Esophagus squamous epithelium (tissue), 5 donors: ENCODE measurements at regions not wholly inside any gene's neighbourhood (a gene's known extent, or its start where the extent isn't known, plus 50 kb on each side); places are given as distances from the start of the nearest gene placed in this dataset.

Experiments used
- DNase-seq: peaks from one replicate; lab custom pipeline; 2025; lab: John Stamatoyannopoulos, UW
- H3K27ac ChIP-seq, 4 donors: fragments of 200-600 bp; sonication (generic); one replicate each; pipeline ENCODE4 v1.5.1; 2016 to 2019; ENCODE audit warnings: mild to moderate bottlenecking in 1 of 4
- H3K27me3 ChIP-seq, 4 donors: fragments of 200-600 bp; sonication (generic); 1 replicate in 3 of 4; 2 replicates in 1 of 4; pipeline versions ENCODE4 v1.5.1 to v1.6.0; 2017 to 2021; ENCODE audit warnings: antibody characterized with exemption in 1 of 4
- H3K36me3 ChIP-seq, 3 donors: fragments of 200-600 bp; sonication (generic); one replicate each; pipeline ENCODE4 v1.5.1; 2016 to 2019
- H3K4me1 ChIP-seq, 3 donors: fragments of 200-600 bp; sonication (generic); one replicate each; pipeline ENCODE4 v1.5.1; 2017 to 2019
- H3K4me3 ChIP-seq, 4 donors: fragments of 200-600 bp; sonication (generic); 1 replicate in 3 of 4; 2 replicates in 1 of 4; pipeline ENCODE4 v1.5.1; 2016 to 2019; ENCODE audit warnings: mild to moderate bottlenecking in 2 of 4, moderate library complexity in 1 of 4
- H3K9me3 ChIP-seq, 3 donors: fragments of 200-600 bp; sonication (generic); one replicate each; pipeline ENCODE4 v1.5.1; 2016 to 2019
- POLR2A ChIP-seq, 4 donors: fragments of 450-650 bp; IDR thresholded peaks; one replicate each; pipeline ENCODE4 v1.6.1; 2017; ENCODE audit warnings: antibody characterized with exemption in 4 of 4, mild to moderate bottlenecking in 4 of 4, moderate library complexity in 3 of 4
- WGBS, 2 donors: methylation state at CpG; one replicate each; pipeline ENCODE4 v1.1.5; 2018; 5-methylcytosine and 5-hydroxymethylcytosine counted together
- intact Hi-C: fragments of 100-400 bp; cut with DNase I; formaldehyde crosslinking; loops from one replicate; pipeline ENCODE4 v1.15.0; 2022
- TF ChIP-seq, protein P1 (sequence below), 6 experiments: fragments of 450-650 bp in 4 of 6; fragments of 200-600 bp in 2 of 6; sonication (generic) in 2 of 6; IDR thresholded peaks; one replicate each; pipeline ENCODE4 v1.5.1; 2016 to 2019; ENCODE audit warnings: antibody characterized with exemption in 6 of 6, mild to moderate bottlenecking in 4 of 6, moderate library complexity in 4 of 6
- donor health status: DM: yes; HTN: yes; CAD: no.

DNA sequence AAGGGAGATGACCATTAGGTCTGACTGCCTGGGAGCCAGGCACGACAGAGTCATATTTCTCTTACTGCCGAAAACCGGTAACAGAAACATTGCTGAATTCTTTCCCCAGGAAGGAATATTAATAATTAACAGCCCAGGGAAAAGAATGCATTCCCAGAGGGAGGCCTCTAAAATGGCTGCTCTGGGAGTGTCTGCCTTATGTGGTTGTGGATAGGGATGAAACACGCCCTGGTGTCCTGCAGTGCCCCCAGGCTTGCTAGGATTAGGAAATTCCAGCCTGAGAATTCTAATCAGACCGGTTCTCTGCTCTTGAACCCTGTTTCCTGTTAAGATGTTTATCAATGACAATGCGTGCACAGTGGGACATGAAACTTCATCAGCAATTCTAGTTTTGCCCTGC is 226.7 kb downstream of the GPAM start:
- no peaks in the 10 kb centered on the region for H3K27me3 ChIP-seq
- no peak for DNase-seq
- WGBS, 2 donors = 78 to 86% methylated on average over 6 of the region's 6 CpGs
- H3K4me3 ChIP-seq = no peak overlapping the region
- no peaks in the 10 kb centered on the region for H3K36me3 ChIP-seq
- H3K4me1 ChIP-seq = no peaks in the 10 kb centered on the region
- peaks cover 0 to 10% (median 0%) of the 10 kb centered on the region in 3 donors for H3K9me3 ChIP-seq
- H3K27ac ChIP-seq = no peak overlapping the region
- intact Hi-C loops = no loop called here
- TF ChIP-seq POLR2A (IDR thresholded peaks at IDR 0.05) = no peak
- TF ChIP-seq, protein P1, sequence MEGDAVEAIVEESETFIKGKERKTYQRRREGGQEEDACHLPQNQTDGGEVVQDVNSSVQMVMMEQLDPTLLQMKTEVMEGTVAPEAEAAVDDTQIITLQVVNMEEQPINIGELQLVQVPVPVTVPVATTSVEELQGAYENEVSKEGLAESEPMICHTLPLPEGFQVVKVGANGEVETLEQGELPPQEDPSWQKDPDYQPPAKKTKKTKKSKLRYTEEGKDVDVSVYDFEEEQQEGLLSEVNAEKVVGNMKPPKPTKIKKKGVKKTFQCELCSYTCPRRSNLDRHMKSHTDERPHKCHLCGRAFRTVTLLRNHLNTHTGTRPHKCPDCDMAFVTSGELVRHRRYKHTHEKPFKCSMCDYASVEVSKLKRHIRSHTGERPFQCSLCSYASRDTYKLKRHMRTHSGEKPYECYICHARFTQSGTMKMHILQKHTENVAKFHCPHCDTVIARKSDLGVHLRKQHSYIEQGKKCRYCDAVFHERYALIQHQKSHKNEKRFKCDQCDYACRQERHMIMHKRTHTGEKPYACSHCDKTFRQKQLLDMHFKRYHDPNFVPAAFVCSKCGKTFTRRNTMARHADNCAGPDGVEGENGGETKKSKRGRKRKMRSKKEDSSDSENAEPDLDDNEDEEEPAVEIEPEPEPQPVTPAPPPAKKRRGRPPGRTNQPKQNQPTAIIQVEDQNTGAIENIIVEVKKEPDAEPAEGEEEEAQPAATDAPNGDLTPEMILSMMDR (IDR thresholded peaks at IDR 0.05) = no peak

DNA sequence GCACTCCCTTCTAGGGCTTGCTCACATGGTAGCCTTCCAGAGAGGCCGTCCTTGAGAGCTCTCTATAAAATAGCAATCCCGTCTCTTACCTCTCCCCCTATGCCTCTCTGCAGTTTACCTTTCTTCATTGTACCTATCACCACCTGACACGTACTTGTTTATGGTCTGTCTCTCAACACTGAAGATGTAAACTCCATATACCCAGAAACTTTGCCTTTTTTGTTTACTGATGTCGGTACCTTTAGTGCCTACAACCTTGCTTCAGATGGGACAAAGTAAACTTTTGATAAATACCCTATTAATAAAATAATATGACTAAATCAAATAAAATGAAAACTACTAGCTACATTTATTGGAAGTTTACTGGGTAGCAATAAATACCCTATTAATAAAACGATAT is 220.6 kb downstream of the GPAM start:
- Histone ChIP-seq H3K27me3 (no peaks in the 10 kb centered on the region), H3K27ac (no peak overlapping the region), H3K4me3 (no peak overlapping the region), H3K36me3 (no peaks in the 10 kb centered on the region), H3K4me1 (no peaks in the 10 kb centered on the region), H3K9me3 (no peaks in the 10 kb centered on the region)
- TF ChIP-seq, protein P1 (IDR thresholded peaks at IDR 0.05) = no peak
- TF ChIP-seq POLR2A (IDR thresholded peaks at IDR 0.05) = no peak
- no peak for DNase-seq
- intact Hi-C loops = no loop called here
- 72 to 87% methylated on average over 5 of the region's 5 CpGs for WGBS, 2 donors

DNA sequence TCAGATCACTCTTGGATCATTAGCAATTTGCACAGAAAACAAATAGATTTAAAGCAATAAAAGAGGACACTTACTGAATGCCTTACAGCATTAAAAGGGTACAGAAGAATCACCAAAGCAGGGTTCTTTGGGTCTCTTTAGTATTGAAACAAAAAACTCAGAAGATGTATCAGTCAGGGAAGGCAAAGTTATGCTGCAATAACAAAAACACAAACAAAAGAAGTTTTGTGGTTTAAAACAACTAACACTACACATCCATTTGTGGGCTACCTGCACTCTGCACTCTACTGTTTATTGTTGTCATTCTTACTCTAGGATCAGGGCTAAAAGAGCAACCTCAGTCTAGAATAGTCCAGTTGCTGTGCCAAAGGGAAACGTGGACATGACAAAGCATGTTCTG is 216.4 kb downstream of the GPAM start:
- Histone ChIP-seq H3K27me3 (no peaks in the 10 kb centered on the region), H3K4me3 (no peak overlapping the region), H3K27ac (no peak overlapping the region), H3K9me3 (no peaks in the 10 kb centered on the region), H3K4me1 (no peaks in the 10 kb centered on the region), H3K36me3 (no peaks in the 10 kb centered on the region)
- intact Hi-C loops = no loop called here
- TF ChIP-seq, protein P1 (IDR thresholded peaks at IDR 0.05) = no peak
- no peak for TF ChIP-seq POLR2A (IDR thresholded peaks at IDR 0.05)
- WGBS, 2 donors = 47 to 50% methylated on average over 1 of the region's 1 CpG
- DNase-seq = no peak

DNA sequence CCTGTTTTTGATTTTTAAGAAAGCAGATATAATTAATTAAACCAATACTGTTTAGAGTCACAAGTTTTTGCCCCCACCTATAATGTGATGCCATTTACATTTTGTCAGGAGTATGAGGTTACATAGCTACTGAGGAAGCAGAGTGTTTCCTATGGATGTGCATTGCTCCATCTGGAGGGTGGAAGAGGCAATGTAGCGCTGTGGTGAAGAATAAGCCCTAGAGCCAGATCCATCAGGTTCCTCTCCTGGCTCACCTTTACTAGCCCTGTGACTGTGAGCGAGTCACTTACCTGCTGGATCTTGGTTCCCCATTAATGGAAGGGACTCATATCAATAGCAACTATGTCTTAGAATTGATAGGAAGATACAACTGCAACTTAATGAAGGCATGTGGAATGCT is 216.0 kb downstream of the GPAM start:
- 65 to 85% methylated on average over 2 of the region's 2 CpGs for WGBS, 2 donors

DNA sequence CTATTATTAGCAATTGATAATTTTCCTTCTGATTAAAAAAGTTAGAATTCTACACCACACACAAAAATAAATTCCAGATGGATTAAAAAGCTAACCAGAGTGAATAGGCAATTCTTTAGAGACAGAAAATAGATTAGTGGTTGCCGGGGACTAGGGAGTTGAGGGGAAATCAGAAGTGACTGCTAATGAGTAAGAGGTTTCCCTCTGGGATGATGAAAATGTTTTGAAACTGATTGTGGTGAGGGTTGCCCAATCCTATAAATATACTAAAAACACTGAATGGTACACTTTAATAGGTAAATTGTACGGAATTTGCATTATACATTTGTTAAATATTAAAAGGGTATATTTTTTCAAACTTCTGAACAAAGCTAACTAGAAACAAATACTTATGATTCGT is 214.9 kb downstream of the GPAM start:
- TF ChIP-seq, protein P1 (IDR thresholded peaks at IDR 0.05) = no peak
- TF ChIP-seq POLR2A (IDR thresholded peaks at IDR 0.05) = no peak
- H3K4me1 ChIP-seq = no peaks in the 10 kb centered on the region
- no peaks in the 10 kb centered on the region for H3K27me3 ChIP-seq
- H3K27ac ChIP-seq = no peak overlapping the region
- intact Hi-C loops = no loop called here
- H3K36me3 ChIP-seq = no peaks in the 10 kb centered on the region
- no peak for DNase-seq
- no peak overlapping the region for H3K4me3 ChIP-seq
- WGBS, 2 donors = 45 to 58% methylated on average over 3 of the region's 3 CpGs
- H3K9me3 ChIP-seq = no peaks in the 10 kb centered on the region

More for the DNA sequence above, 216.0 kb downstream of the GPAM start:
- H3K27ac ChIP-seq = no peak overlapping the region
- intact Hi-C loops = no loop called here
- TF ChIP-seq POLR2A (IDR thresholded peaks at IDR 0.05) = no peak
- TF ChIP-seq, protein P1 (IDR thresholded peaks at IDR 0.05) = no peak
- no peaks in the 10 kb centered on the region for H3K9me3 ChIP-seq
- no peaks in the 10 kb centered on the region for H3K27me3 ChIP-seq
- no peaks in the 10 kb centered on the region for H3K4me1 ChIP-seq
- no peaks in the 10 kb centered on the region for H3K36me3 ChIP-seq
- DNase-seq = no peak
- no peak overlapping the region for H3K4me3 ChIP-seq
